DND-41 (cell line): ENCODE measurements at regions not wholly inside any gene's neighbourhood (a gene's known extent, or its start where the extent isn't known, plus 50 kb on each side); places are given as distances from the start of the nearest gene placed in this dataset.

Experiments used
- EZH2 ChIP-seq: IDR thresholded peaks from 3 replicates; pipeline ENCODE4 v1.6.1; 2012; ENCODE audit warnings: borderline replicate concordance, low read depth, mild to moderate bottlenecking, moderate library complexity, low read length, inconsistent platforms; ENCODE audit not compliant: severe bottlenecking
- TF ChIP-seq, protein P1 (sequence below): IDR thresholded peaks from 2 replicates; pipeline ENCODE4 v1.5.1; 2012; ENCODE audit warnings: borderline replicate concordance, low read length, moderate library complexity, mild to moderate bottlenecking; ENCODE audit not compliant: poor library complexity, severe bottlenecking; ENCODE audit errors: extremely low read depth

DNA sequence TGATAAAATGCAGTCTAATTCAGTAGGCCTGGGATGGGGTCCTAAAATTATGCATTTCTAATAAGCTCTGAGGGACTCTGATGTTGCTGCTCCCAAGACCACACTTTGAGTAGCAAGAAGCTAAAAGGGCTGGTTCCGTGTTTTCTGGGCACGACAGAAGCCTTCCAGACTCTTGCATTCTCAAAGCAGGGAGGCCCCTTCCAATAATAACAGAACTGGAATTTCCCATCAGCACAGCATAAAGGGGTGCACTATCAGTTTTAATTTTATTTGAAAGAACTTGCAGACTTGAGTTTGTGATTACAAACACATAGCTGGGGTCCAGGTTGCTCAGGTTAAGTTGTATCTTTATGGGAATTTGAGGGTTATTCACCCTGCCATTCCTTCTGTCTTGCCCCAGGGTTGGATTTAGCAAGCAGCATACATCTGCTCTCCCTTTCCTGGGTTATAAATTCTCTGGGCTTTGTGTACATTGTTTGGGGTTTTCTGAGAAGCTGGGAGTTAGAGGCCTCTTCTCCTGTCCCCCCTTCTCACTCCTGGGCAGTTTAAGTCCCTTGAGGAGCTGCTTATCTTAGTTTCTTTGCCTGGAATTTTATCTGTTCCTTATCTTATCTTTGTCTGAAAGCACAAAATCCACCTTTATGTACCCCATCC is 94.2 kb upstream of the SLC2A1 start:
- TF ChIP-seq, protein P1, sequence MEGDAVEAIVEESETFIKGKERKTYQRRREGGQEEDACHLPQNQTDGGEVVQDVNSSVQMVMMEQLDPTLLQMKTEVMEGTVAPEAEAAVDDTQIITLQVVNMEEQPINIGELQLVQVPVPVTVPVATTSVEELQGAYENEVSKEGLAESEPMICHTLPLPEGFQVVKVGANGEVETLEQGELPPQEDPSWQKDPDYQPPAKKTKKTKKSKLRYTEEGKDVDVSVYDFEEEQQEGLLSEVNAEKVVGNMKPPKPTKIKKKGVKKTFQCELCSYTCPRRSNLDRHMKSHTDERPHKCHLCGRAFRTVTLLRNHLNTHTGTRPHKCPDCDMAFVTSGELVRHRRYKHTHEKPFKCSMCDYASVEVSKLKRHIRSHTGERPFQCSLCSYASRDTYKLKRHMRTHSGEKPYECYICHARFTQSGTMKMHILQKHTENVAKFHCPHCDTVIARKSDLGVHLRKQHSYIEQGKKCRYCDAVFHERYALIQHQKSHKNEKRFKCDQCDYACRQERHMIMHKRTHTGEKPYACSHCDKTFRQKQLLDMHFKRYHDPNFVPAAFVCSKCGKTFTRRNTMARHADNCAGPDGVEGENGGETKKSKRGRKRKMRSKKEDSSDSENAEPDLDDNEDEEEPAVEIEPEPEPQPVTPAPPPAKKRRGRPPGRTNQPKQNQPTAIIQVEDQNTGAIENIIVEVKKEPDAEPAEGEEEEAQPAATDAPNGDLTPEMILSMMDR, result no peak
- TF ChIP-seq EZH2, result no peak
